ENCODE measurements at regions not wholly inside any gene's neighbourhood (a gene's known extent, or its start where the extent isn't known, plus 50 kb on each side); places are given as distances from the start of the nearest gene placed in this dataset.

- dilution Hi-C loops (cut with MboI; ENCODE audit: extremely low pct_ligation_motif_present, low sequenced_read_pairs): no loop called here
- H3K27me3 ChIP-seq (ENCODE audit: control insufficient read depth, extremely low read depth, insufficient read depth, low read length): peaks cover 2% of the 10 kb centered on the region
- no peak overlapping the region for H3K4me2 ChIP-seq (ENCODE audit: control insufficient read depth, extremely low read depth, insufficient read depth, low read depth, low read length)
- no peaks in the 10 kb centered on the region for H3K4me1 ChIP-seq (ENCODE audit: control insufficient read depth, extremely low read depth, insufficient read depth, low read length)
- FAIRE-seq (no peak), DNase-seq (ENCODE audit: low read depth, low spot score) (no peak)
- no peak overlapping the region for H3K4me3 ChIP-seq (ENCODE audit: control insufficient read depth in 2 of 3, extremely low read depth in 1 of 3, insufficient read depth in 2 of 3, low read depth in 1 of 3, low read length in 3 of 3)
- H3K79me2 ChIP-seq (ENCODE audit: control insufficient read depth, insufficient read depth, low read length): no peaks in the 10 kb centered on the region
- no peak for TF ChIP-seq CTCF (optimal IDR thresholded peaks at IDR 0.05 in 1 of 3, IDR thresholded peaks at IDR 0.05 in 1 of 3, conservative IDR thresholded peaks at IDR 0.05 in 1 of 3; ENCODE audit: extremely low read depth in 1 of 3, insufficient read depth in 2 of 3, low read length in 3 of 3)
- no peak for TF ChIP-seq EZH2 (IDR thresholded peaks at IDR 0.05; ENCODE audit: low read length)
- H4K20me1 ChIP-seq (ENCODE audit: control insufficient read depth, extremely low read depth, insufficient read depth, low read length): no peaks in the 10 kb centered on the region
- no peak overlapping the region for H2AFZ ChIP-seq (ENCODE audit: control insufficient read depth, low read length)
- H3K27ac ChIP-seq (ENCODE audit: control insufficient read depth, insufficient read depth, low read length): no peak overlapping the region
- no peak overlapping the region for H3K9ac ChIP-seq (ENCODE audit: control insufficient read depth, extremely low read depth, insufficient read depth, low read length)
- H3K9me1 ChIP-seq (ENCODE audit: control insufficient read depth, extremely low read depth, insufficient read depth, low read length): no peaks in the 10 kb centered on the region
- H3K36me3 ChIP-seq (ENCODE audit: control insufficient read depth in 2 of 2, extremely low read depth in 1 of 2, insufficient read depth in 2 of 2, low read length in 2 of 2): no peaks in the 10 kb centered on the region
- H3K9me3 ChIP-seq (ENCODE audit: control insufficient read depth, low read depth, low read length): no peaks in the 10 kb centered on the region
These were observed 95.8 kb upstream of the UBE2E1 start for GRCh38 chr3:23709987-23710386.

DNA sequence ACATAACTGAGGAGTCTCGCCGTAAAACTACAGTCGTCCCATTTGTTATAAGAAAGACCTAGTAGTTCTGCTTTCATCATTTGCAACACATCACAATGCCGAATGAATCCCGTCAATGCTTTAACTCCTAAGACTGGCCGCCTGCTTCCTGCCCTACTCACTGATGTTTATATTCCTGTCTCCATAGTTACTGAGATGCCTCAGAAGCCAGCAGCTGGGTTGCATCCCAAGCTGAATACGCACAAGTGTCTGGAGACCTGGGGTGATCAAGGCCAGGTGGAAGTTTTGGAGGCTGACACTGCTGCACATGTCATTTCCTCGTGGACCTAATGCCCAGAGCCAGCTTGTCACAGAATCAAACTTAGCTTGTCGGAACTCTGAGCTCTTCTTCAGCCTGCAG is 95.2 kb upstream of the UBE2E1 start:
- no peak overlapping the region for H3K4me3 ChIP-seq (ENCODE audit: control insufficient read depth in 2 of 3, extremely low read depth in 1 of 3, insufficient read depth in 2 of 3, low read depth in 1 of 3, low read length in 3 of 3)
- no peak overlapping the region for H3K4me2 ChIP-seq (ENCODE audit: control insufficient read depth, extremely low read depth, insufficient read depth, low read depth, low read length)
- H2AFZ ChIP-seq (ENCODE audit: control insufficient read depth, low read length): no peak overlapping the region
- no peaks in the 10 kb centered on the region for H3K9me3 ChIP-seq (ENCODE audit: control insufficient read depth, low read depth, low read length)
- H3K79me2 ChIP-seq (ENCODE audit: control insufficient read depth, insufficient read depth, low read length): no peaks in the 10 kb centered on the region
- H3K36me3 ChIP-seq (ENCODE audit: control insufficient read depth in 2 of 2, extremely low read depth in 1 of 2, insufficient read depth in 2 of 2, low read length in 2 of 2): no peaks in the 10 kb centered on the region
- TF ChIP-seq EZH2 (IDR thresholded peaks at IDR 0.05; ENCODE audit: low read length) (no peak), CTCF (optimal IDR thresholded peaks at IDR 0.05 in 1 of 3, IDR thresholded peaks at IDR 0.05 in 1 of 3, conservative IDR thresholded peaks at IDR 0.05 in 1 of 3; ENCODE audit: extremely low read depth in 1 of 3, insufficient read depth in 2 of 3, low read length in 3 of 3) (no peak)
- FAIRE-seq (no peak), DNase-seq (ENCODE audit: low read depth, low spot score) (no peak)
- dilution Hi-C loops (cut with MboI; ENCODE audit: extremely low pct_ligation_motif_present, low sequenced_read_pairs): no loop called here
- no peaks in the 10 kb centered on the region for H3K9me1 ChIP-seq (ENCODE audit: control insufficient read depth, extremely low read depth, insufficient read depth, low read length)
- peaks cover 2% of the 10 kb centered on the region for H3K27me3 ChIP-seq (ENCODE audit: control insufficient read depth, extremely low read depth, insufficient read depth, low read length)
- no peaks in the 10 kb centered on the region for H4K20me1 ChIP-seq (ENCODE audit: control insufficient read depth, extremely low read depth, insufficient read depth, low read length)
- H3K4me1 ChIP-seq (ENCODE audit: control insufficient read depth, extremely low read depth, insufficient read depth, low read length): no peaks in the 10 kb centered on the region
- no peak overlapping the region for H3K9ac ChIP-seq (ENCODE audit: control insufficient read depth, extremely low read depth, insufficient read depth, low read length)
- H3K27ac ChIP-seq (ENCODE audit: control insufficient read depth, insufficient read depth, low read length): no peak overlapping the region

Data from keratinocyte (primary cell).